Gastroesophageal sphincter (tissue), 3 donors: ENCODE measurements at regions not wholly inside any gene's neighbourhood (a gene's known extent, or its start where the extent isn't known, plus 50 kb on each side); places are given as distances from the start of the nearest gene placed in this dataset.

Experiments used
- CTCF ChIP-seq, 4 experiments: fragments of 200-600 bp in 2 of 4; fragments of 450-650 bp in 2 of 4; sonication (generic) in 1 of 4; IDR thresholded peaks; one replicate each; pipeline ENCODE4 v1.5.1; 2017 to 2019; ENCODE audit warnings: antibody characterized with exemption in 4 of 4, mild to moderate bottlenecking in 2 of 4, moderate library complexity in 2 of 4
- POLR2AphosphoS5 ChIP-seq: sonication (generic); formaldehyde crosslinking; IDR thresholded peaks from one replicate; pipeline ENCODE4 v1.6.1; 2017; ENCODE audit warnings: antibody characterized with exemption

DNA sequence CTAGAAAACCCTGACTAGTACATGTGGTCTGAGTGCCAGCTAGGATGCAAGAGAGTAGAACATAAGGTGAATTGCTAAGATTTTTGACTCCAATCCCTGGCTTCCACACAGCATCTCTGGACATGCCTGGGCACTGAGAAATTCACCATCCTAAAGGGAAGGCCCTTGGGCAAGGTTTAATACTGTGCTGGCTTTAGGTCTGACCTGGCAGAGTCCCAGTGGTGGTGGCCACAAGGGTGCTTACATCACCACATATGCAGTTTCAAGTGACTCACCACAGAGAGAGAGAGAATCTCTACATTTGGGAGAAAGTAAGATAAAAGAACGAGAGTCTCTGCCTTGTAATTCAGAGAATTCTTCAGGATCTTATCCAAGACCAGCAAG, 661.6 kb upstream of the C9orf72 start:
- TF ChIP-seq POLR2AphosphoS5 (no peak), CTCF (IDR thresholded peaks at IDR 0.05) (no peak)
